ENCODE measurements at regions not wholly inside any gene's neighbourhood (a gene's known extent, or its start where the extent isn't known, plus 50 kb on each side); places are given as distances from the start of the nearest gene placed in this dataset.

DNA sequence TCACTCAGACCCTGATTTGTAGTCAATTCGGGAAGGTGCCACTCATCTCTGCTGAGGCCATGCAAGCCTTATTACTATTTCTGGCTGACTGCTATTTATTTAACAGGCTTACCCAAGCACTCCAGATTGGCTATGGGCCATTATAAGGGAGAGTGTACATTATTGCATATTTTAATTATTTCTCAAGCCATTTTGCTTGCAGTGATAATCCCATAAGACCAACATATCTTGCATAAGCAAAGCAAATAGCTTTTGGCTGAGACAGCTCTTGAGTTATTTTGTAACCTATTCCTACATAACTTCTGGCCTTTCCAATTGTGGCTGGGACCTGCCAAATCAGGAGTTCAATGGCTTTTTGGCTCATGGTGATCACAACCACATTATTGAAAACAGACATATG is 509.6 kb upstream of the USP15 start:
- TF ChIP-seq EZH2 (IDR thresholded peaks at IDR 0.05; ENCODE audit: insufficient read depth, poor library complexity, severe bottlenecking) (no peak), EZH2phosphoT487 (IDR thresholded peaks at IDR 0.05; ENCODE audit: insufficient read depth, low read depth) (no peak)
